T-cell (primary cell): ENCODE measurements at regions not wholly inside any gene's neighbourhood (a gene's known extent, or its start where the extent isn't known, plus 50 kb on each side); places are given as distances from the start of the nearest gene placed in this dataset.

Experiments
- ATAC-seq, 4 experiments: fragments of 200-7000 bp in 3 of 4; fragments of 150-1000 bp in 1 of 4; cut with Tn5 transposase; replicated peaks in 1 of 4; 1 replicate in 3 of 4; 2 replicates in 1 of 4; pipeline ENCODE4 v1.10.0; 2021; ENCODE audit warnings: moderate library complexity in 3 of 4, mild to moderate bottlenecking in 2 of 4, moderate number of reproducible peaks in 1 of 4
- CTCF ChIA-PET, 2 donors: fragments of 300-600 bp; sonication (Branson Sonifier 250); formaldehyde crosslinking; loops; one replicate each; lab custom pipeline; 2022; ENCODE audit warnings: antibody characterized with exemption in 2 of 2; lab: Charles Lee
- POLR2A ChIA-PET, 2 donors: fragments of 300-600 bp; sonication (Branson Sonifier 250); formaldehyde crosslinking; loops; one replicate each; lab custom pipeline; 2022; ENCODE audit warnings: antibody characterized with exemption in 2 of 2; lab: Charles Lee
- DNase-seq, 35 experiments: peaks; one replicate each; pipeline versions ENCODE4 v3.0.0 to v3.0.0-alpha.2; 2013 to 2023
- H3K27ac ChIP-seq: one replicate; pipeline ENCODE4 v1.5.1; 2013; ENCODE audit warnings: low read length
- H3K27me3 ChIP-seq, 2 experiments: replicated peaks in 1 of 2; 1 replicate in 1 of 2; 2 replicates in 1 of 2; pipeline versions ENCODE4 v1.6.1 to v1.7.0; 2013; ENCODE audit warnings: low read length in 1 of 2, mixed read lengths in 1 of 2; ENCODE audit not compliant: control insufficient read depth in 2 of 2, insufficient read depth in 2 of 2; ENCODE audit errors: extremely low read depth in 1 of 2
- H3K36me3 ChIP-seq, 2 donors: 1 replicate in 1 of 2; 2 replicates in 1 of 2; pipeline versions ENCODE4 v1.6.1 to v1.7.0; 2013; ENCODE audit warnings: low read length in 1 of 2; ENCODE audit not compliant: control insufficient read depth in 2 of 2, insufficient read depth in 1 of 2; ENCODE audit errors: extremely low read depth in 1 of 2
- H3K4me1 ChIP-seq, 2 experiments: 1 replicate in 1 of 2; 2 replicates in 1 of 2; pipeline versions ENCODE4 v1.6.1 to v1.7.0; 2013; ENCODE audit warnings: low read length in 2 of 2, mixed read lengths in 1 of 2; ENCODE audit not compliant: insufficient read depth in 2 of 2, control insufficient read depth in 1 of 2; ENCODE audit errors: extremely low read depth in 1 of 2
- H3K4me3 ChIP-seq, 2 donors: 1 replicate in 1 of 2; 2 replicates in 1 of 2; pipeline versions ENCODE4 v1.5.1 to v1.7.0; 2013; ENCODE audit warnings: mild to moderate bottlenecking in 2 of 2, low read length in 1 of 2, moderate library complexity in 1 of 2; ENCODE audit not compliant: control insufficient read depth in 1 of 2; ENCODE audit errors: extremely low read depth in 1 of 2
- H3K9me3 ChIP-seq: 2 replicates; pipeline ENCODE4 v1.7.0; 2013
- H3K27ac Mint-ChIP-seq, 2 donors: one replicate each; pipeline ENCODE4 v1.8.0; 2020 to 2021; ENCODE audit warnings: mild to moderate bottlenecking in 2 of 2, mixed read lengths in 2 of 2
- H3K27me3 Mint-ChIP-seq, 2 donors: one replicate each; pipeline ENCODE4 v1.8.0; 2021 to 2022; ENCODE audit warnings: mixed read lengths in 2 of 2
- H3K36me3 Mint-ChIP-seq: one replicate; pipeline ENCODE4 v1.8.0; 2021; ENCODE audit warnings: mixed read lengths
- H3K4me1 Mint-ChIP-seq, 3 donors: one replicate each; pipeline ENCODE4 v1.8.0; 2020 to 2022; ENCODE audit warnings: mixed read lengths in 3 of 3, mild to moderate bottlenecking in 1 of 3
- H3K4me3 Mint-ChIP-seq, 3 donors: one replicate each; pipeline ENCODE4 v1.8.0; 2020 to 2022; ENCODE audit warnings: mild to moderate bottlenecking in 3 of 3, mixed read lengths in 3 of 3, moderate library complexity in 3 of 3
- H3K9me3 Mint-ChIP-seq, 3 donors: one replicate each; pipeline ENCODE4 v1.8.0; 2020 to 2022; ENCODE audit warnings: mixed read lengths in 3 of 3
- WGBS: methylation state at CpG from one replicate; pipeline ENCODE4 v1.1.5; 2013; ENCODE audit warnings: missing lambda C conversion rate; ENCODE audit not compliant: insufficient coverage; 5-methylcytosine and 5-hydroxymethylcytosine counted together

GRCh38 chr2:65999103-65999502, 435.8 kb upstream of the MEIS1 start:
- ChIA-PET POLR2A (no interaction called here), CTCF (no interaction called here)
- Mint-ChIP-seq H3K4me3 (no peak overlapping the region), H3K9me3 (peaks cover 0 to 4% (median 4%) of the 10 kb centered on the region in 3 donors), H3K36me3 (no peaks in the 10 kb centered on the region), H3K27me3 (peaks cover 2 to 3% of the 10 kb centered on the region in 2 donors), H3K27ac (no peak overlapping the region), H3K4me1 (no peaks in the 10 kb centered on the region)
- ATAC-seq (no peak), DNase-seq (no peak)
- Histone ChIP-seq H3K27me3 (no peaks in the 10 kb centered on the region), H3K9me3 (no peaks in the 10 kb centered on the region), H3K4me3 (no peak overlapping the region), H3K36me3 (no peaks in the 10 kb centered on the region), H3K27ac (no peak overlapping the region), H3K4me1 (no peaks in the 10 kb centered on the region)
- no CpG with 5 or more reads among the region's 2 CpGs for WGBS

GRCh38 chr2:65997961-65998360, 437.0 kb upstream of the MEIS1 start:
- WGBS, result no CpG with 5 or more reads among the region's 1 CpG
- CTCF ChIA-PET, result no interaction called here
- Histone ChIP-seq H3K36me3 (no peaks in the 10 kb centered on the region), H3K9me3 (no peaks in the 10 kb centered on the region), H3K4me3 (no peak overlapping the region), H3K27ac (no peak overlapping the region), H3K4me1 (no peaks in the 10 kb centered on the region), H3K27me3 (no peaks in the 10 kb centered on the region)
- POLR2A ChIA-PET, result no interaction called here
- ATAC-seq, result no peak
- H3K4me3 Mint-ChIP-seq, result no peak overlapping the region
- peaks cover 2 to 3% of the 10 kb centered on the region in 2 donors for H3K27me3 Mint-ChIP-seq
- no peaks in the 10 kb centered on the region for H3K9me3 Mint-ChIP-seq
- DNase-seq, result no peak
- H3K36me3 Mint-ChIP-seq, result no peaks in the 10 kb centered on the region
- H3K27ac Mint-ChIP-seq, result no peak overlapping the region
- no peaks in the 10 kb centered on the region for H3K4me1 Mint-ChIP-seq

- H3K27me3 Mint-ChIP-seq, result no peaks in the 10 kb centered on the region
- Histone ChIP-seq H3K27ac (no peak overlapping the region), H3K4me1 (no peaks in the 10 kb centered on the region), H3K27me3 (no peaks in the 10 kb centered on the region), H3K9me3 (no peaks in the 10 kb centered on the region), H3K36me3 (no peaks in the 10 kb centered on the region), H3K4me3 (no peak overlapping the region)
- CTCF ChIA-PET, result no interaction called here
- H3K9me3 Mint-ChIP-seq, result peaks cover 2 to 13% (median 4%) of the 10 kb centered on the region in 3 donors
- ATAC-seq (no peak), DNase-seq (no peak)
- 66% methylated on average over 2 of the region's 4 CpGs for WGBS
- no peak overlapping the region for H3K4me3 Mint-ChIP-seq
- no peak overlapping the region for H3K27ac Mint-ChIP-seq
- no peaks in the 10 kb centered on the region for H3K4me1 Mint-ChIP-seq
- no peaks in the 10 kb centered on the region for H3K36me3 Mint-ChIP-seq
- POLR2A ChIA-PET, result no interaction called here
Measured at GRCh38 chr2:65992198-65992554, 442.7 kb upstream of the MEIS1 start.

GRCh38 chr2:65991381-65992197, 443.3 kb upstream of the MEIS1 start:
- Mint-ChIP-seq H3K36me3 (no peaks in the 10 kb centered on the region), H3K27me3 (no peaks in the 10 kb centered on the region), H3K4me1 (no peaks in the 10 kb centered on the region), H3K27ac (no peak overlapping the region), H3K9me3 (peaks cover 2 to 13% (median 4%) of the 10 kb centered on the region in 3 donors), H3K4me3 (no peak overlapping the region)
- Histone ChIP-seq H3K27me3 (no peaks in the 10 kb centered on the region), H3K36me3 (no peaks in the 10 kb centered on the region), H3K27ac (no peak overlapping the region), H3K4me3 (no peak overlapping the region), H3K9me3 (no peaks in the 10 kb centered on the region), H3K4me1 (no peaks in the 10 kb centered on the region)
- ChIA-PET CTCF (no interaction called here), POLR2A (no interaction called here)
- no peak for ATAC-seq
- no peak for DNase-seq
- WGBS, result 67% methylated on average over 3 of the region's 9 CpGs

GRCh38 chr2:65985986-65986385, 448.9 kb upstream of the MEIS1 start:
- no peaks in the 10 kb centered on the region for H3K36me3 ChIP-seq
- H3K4me1 ChIP-seq, result no peaks in the 10 kb centered on the region
- no peaks in the 10 kb centered on the region for H3K9me3 ChIP-seq
- no peaks in the 10 kb centered on the region for H3K4me1 Mint-ChIP-seq
- no peaks in the 10 kb centered on the region for H3K27me3 ChIP-seq
- no peak for DNase-seq
- POLR2A ChIA-PET, result no interaction called here
- H3K27ac ChIP-seq, result no peak overlapping the region
- no peak overlapping the region for H3K27ac Mint-ChIP-seq
- no peaks in the 10 kb centered on the region for H3K27me3 Mint-ChIP-seq
- ATAC-seq, result no peak
- H3K4me3 Mint-ChIP-seq, result no peak overlapping the region
- no peaks in the 10 kb centered on the region for H3K36me3 Mint-ChIP-seq
- CTCF ChIA-PET, result no interaction called here
- H3K9me3 Mint-ChIP-seq, result peaks cover 2 to 17% (median 11%) of the 10 kb centered on the region in 3 donors
- no peak overlapping the region for H3K4me3 ChIP-seq

GRCh38 chr2:65980531-65980930, 454.4 kb upstream of the MEIS1 start:
- Mint-ChIP-seq H3K9me3 (peaks cover 2 to 7% (median 4%) of the 10 kb centered on the region in 3 donors), H3K27me3 (no peaks in the 10 kb centered on the region), H3K27ac (no peak overlapping the region), H3K36me3 (no peaks in the 10 kb centered on the region), H3K4me3 (no peak overlapping the region), H3K4me1 (no peaks in the 10 kb centered on the region)
- CTCF ChIA-PET, result no interaction called here
- Histone ChIP-seq H3K27ac (no peak overlapping the region), H3K9me3 (no peaks in the 10 kb centered on the region), H3K36me3 (no peaks in the 10 kb centered on the region), H3K4me1 (no peaks in the 10 kb centered on the region), H3K4me3 (no peak overlapping the region), H3K27me3 (no peaks in the 10 kb centered on the region)
- no CpG with 5 or more reads among the region's 1 CpG for WGBS
- DNase-seq (no peak), ATAC-seq (no peak)
- POLR2A ChIA-PET, result no interaction called here

- POLR2A ChIA-PET, result no interaction called here
- DNase-seq, result no peak
- Histone ChIP-seq H3K9me3 (no peaks in the 10 kb centered on the region), H3K4me1 (no peaks in the 10 kb centered on the region), H3K4me3 (no peak overlapping the region), H3K36me3 (no peaks in the 10 kb centered on the region), H3K27ac (no peak overlapping the region), H3K27me3 (no peaks in the 10 kb centered on the region)
- peaks cover 2 to 7% (median 4%) of the 10 kb centered on the region in 3 donors for H3K9me3 Mint-ChIP-seq
- no peaks in the 10 kb centered on the region for H3K27me3 Mint-ChIP-seq
- H3K4me3 Mint-ChIP-seq, result no peak overlapping the region
- ATAC-seq, result no peak
- CTCF ChIA-PET, result no interaction called here
- no peaks in the 10 kb centered on the region for H3K36me3 Mint-ChIP-seq
- H3K4me1 Mint-ChIP-seq, result no peaks in the 10 kb centered on the region
- H3K27ac Mint-ChIP-seq, result no peak overlapping the region
- WGBS, result 87% methylated on average over 5 of the region's 7 CpGs
Measured at GRCh38 chr2:65979446-65979845, 455.5 kb upstream of the MEIS1 start.
